ENCODE measurements at regions not wholly inside any gene's neighbourhood (a gene's known extent, or its start where the extent isn't known, plus 50 kb on each side); places are given as distances from the start of the nearest gene placed in this dataset.

DNA sequence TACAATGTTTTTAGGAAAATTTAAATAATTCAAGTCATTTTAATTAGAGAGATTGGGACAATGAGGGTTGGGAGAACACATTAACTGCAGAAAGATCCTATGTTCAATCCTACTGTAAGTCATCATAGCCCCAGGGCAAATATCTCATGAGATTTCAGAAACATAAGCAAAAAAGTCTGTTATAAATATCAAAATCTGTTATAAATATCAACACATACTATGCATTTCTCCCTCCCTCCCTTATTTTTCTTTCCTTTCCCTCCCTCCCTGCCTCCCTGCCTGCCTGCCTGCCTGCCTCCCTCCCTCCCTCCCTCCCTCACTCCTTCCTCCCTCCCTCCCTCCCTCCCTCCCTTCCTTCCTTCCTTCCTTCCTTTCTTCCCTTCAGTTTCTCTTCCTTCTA, 267.3 kb upstream of the SASH1 start:
- DNase-seq (ENCODE audit: extremely low read depth, insufficient read length), result no peak
- Histone ChIP-seq H3K27me3 (replicated peaks; ENCODE audit: control insufficient read depth, insufficient read depth, low read length) (no peaks in the 10 kb centered on the region), H3K36me3 (ENCODE audit: control insufficient read depth, insufficient read depth, low read length) (no peaks in the 10 kb centered on the region), H3K4me3 (replicated peaks; ENCODE audit: low read depth, low read length) (no peak overlapping the region)
- TF ChIP-seq, protein P1, sequence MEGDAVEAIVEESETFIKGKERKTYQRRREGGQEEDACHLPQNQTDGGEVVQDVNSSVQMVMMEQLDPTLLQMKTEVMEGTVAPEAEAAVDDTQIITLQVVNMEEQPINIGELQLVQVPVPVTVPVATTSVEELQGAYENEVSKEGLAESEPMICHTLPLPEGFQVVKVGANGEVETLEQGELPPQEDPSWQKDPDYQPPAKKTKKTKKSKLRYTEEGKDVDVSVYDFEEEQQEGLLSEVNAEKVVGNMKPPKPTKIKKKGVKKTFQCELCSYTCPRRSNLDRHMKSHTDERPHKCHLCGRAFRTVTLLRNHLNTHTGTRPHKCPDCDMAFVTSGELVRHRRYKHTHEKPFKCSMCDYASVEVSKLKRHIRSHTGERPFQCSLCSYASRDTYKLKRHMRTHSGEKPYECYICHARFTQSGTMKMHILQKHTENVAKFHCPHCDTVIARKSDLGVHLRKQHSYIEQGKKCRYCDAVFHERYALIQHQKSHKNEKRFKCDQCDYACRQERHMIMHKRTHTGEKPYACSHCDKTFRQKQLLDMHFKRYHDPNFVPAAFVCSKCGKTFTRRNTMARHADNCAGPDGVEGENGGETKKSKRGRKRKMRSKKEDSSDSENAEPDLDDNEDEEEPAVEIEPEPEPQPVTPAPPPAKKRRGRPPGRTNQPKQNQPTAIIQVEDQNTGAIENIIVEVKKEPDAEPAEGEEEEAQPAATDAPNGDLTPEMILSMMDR (IDR thresholded peaks at IDR 0.05; ENCODE audit: insufficient read depth, low read length, poor library complexity, severe bottlenecking), result no peak

DNA sequence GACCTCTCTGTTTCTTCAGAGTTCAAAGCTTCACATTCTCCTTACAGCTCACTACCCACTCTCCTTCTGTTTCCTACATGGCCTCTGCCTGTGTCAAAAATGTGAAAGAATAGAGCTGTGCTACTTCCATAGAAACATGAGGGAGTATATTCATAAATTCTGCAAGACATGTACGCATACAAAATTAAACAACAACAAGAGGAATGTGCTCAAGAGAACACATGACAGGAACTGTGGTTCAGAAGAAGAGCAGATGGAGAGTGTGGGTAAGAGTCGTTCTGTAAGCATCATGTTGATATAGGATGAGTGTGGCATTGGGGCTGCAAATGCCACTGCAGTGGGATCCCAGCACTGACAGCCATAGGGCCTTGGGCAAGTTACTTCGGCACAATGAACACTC, 266.6 kb upstream of the SASH1 start:
- H3K36me3 ChIP-seq (ENCODE audit: control insufficient read depth, insufficient read depth, low read length), result no peaks in the 10 kb centered on the region

GRCh38 chr6:148080315-148080714, 262.3 kb upstream of the SASH1 start:
- H3K36me3 ChIP-seq (ENCODE audit: control insufficient read depth, insufficient read depth, low read length), result no peaks in the 10 kb centered on the region
- no peak for DNase-seq (ENCODE audit: extremely low read depth, insufficient read length)
- H3K27me3 ChIP-seq (replicated peaks; ENCODE audit: control insufficient read depth, insufficient read depth, low read length), result no peaks in the 10 kb centered on the region
- TF ChIP-seq, protein P1 (IDR thresholded peaks at IDR 0.05; ENCODE audit: insufficient read depth, low read length, poor library complexity, severe bottlenecking), result no peak
- H3K4me3 ChIP-seq (replicated peaks; ENCODE audit: low read depth, low read length), result no peak overlapping the region

More for the DNA sequence above, 266.6 kb upstream of the SASH1 start:
- Histone ChIP-seq H3K27me3 (replicated peaks; ENCODE audit: control insufficient read depth, insufficient read depth, low read length) (no peaks in the 10 kb centered on the region), H3K4me3 (replicated peaks; ENCODE audit: low read depth, low read length) (no peak overlapping the region)
- no peak for DNase-seq (ENCODE audit: extremely low read depth, insufficient read length)
- TF ChIP-seq, protein P1 (IDR thresholded peaks at IDR 0.05; ENCODE audit: insufficient read depth, low read length, poor library complexity, severe bottlenecking), result no peak

- TF ChIP-seq, protein P1 (IDR thresholded peaks at IDR 0.05; ENCODE audit: insufficient read depth, low read length, poor library complexity, severe bottlenecking), result no peak
- no peak for DNase-seq (ENCODE audit: extremely low read depth, insufficient read length)
- H3K36me3 ChIP-seq (ENCODE audit: control insufficient read depth, insufficient read depth, low read length), result no peaks in the 10 kb centered on the region
- H3K27me3 ChIP-seq (replicated peaks; ENCODE audit: control insufficient read depth, insufficient read depth, low read length), result no peaks in the 10 kb centered on the region
- no peak overlapping the region for H3K4me3 ChIP-seq (replicated peaks; ENCODE audit: low read depth, low read length)
Observed at GRCh38 chr6:148081076-148081475, 261.6 kb upstream of the SASH1 start.

DNA sequence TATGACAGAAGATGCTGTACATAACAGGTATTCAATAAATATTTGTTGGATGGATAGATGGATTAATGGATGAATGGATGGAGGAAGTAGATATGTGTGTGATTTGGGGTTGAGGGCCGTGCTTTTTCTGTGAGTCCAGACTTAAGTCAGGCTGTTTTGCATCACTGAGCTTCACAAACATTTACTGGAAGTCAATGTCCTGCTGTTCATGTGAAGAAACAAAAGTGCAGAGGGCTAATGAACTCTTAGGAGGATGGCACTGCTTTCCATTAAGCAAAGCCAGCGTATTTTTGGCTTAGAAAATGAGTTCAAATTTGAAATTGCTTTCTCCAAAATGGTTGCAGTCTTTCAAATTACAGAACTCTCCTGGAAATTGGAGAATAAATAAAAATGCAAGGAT, 260.6 kb upstream of the SASH1 start:
- Histone ChIP-seq H3K4me3 (replicated peaks; ENCODE audit: low read depth, low read length) (no peak overlapping the region), H3K27me3 (replicated peaks; ENCODE audit: control insufficient read depth, insufficient read depth, low read length) (no peaks in the 10 kb centered on the region), H3K36me3 (ENCODE audit: control insufficient read depth, insufficient read depth, low read length) (no peaks in the 10 kb centered on the region)
- no peak for DNase-seq (ENCODE audit: extremely low read depth, insufficient read length)
- TF ChIP-seq, protein P1 (IDR thresholded peaks at IDR 0.05; ENCODE audit: insufficient read depth, low read length, poor library complexity, severe bottlenecking), result no peak

DNA sequence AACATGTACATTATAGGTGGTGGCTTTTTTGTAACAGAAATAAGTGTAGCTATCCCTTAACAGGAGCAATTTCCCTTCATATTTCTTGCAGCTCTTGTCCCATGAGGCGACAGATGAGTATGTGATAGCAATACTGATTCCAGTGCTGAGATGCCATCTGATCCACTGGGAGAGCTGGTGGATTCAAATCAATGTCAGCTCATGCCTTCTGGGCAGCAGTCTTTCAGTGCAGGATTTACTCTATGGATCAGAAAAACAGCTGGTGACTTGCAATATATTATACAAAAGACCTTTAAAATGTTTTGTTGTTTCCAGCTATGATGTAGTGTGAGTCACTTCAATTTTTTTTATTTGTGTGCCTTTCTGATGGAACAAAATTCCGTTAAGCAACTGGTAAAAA, 259.9 kb upstream of the SASH1 start:
- TF ChIP-seq, protein P1 (IDR thresholded peaks at IDR 0.05; ENCODE audit: insufficient read depth, low read length, poor library complexity, severe bottlenecking), result no peak
- no peaks in the 10 kb centered on the region for H3K36me3 ChIP-seq (ENCODE audit: control insufficient read depth, insufficient read depth, low read length)
- no peak overlapping the region for H3K4me3 ChIP-seq (replicated peaks; ENCODE audit: low read depth, low read length)
- no peak for DNase-seq (ENCODE audit: extremely low read depth, insufficient read length)
- H3K27me3 ChIP-seq (replicated peaks; ENCODE audit: control insufficient read depth, insufficient read depth, low read length), result no peaks in the 10 kb centered on the region

Data from GM06990 (cell line).